ENCODE measurements at regions not wholly inside any gene's neighbourhood (a gene's known extent, or its start where the extent isn't known, plus 50 kb on each side); places are given as distances from the start of the nearest gene placed in this dataset.

DNA sequence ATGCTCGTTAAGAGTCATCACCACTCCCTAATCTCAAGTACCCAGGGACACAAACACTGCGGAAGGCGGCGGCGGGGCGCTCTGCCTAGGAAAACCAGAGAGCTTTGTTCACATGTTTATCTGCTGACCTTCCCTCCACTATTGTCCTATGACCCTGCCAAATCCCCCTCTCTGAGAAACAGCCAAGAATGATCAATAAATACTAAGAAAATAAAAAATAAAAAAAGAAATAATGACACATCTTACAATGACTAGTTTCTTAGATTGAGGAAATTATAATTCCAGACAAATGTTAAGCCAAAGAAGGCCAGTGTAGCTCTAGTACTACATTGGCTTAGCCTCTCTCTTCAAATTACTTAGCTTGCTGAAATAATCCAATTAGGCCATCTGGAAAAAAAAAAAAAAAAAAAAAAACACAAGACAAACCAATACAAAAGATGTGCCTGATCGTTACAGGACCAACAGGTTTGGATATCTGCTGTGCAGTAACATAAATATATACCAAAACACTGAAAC lies 58.0 kb downstream of the ANXA2R start:
- TF ChIP-seq EZH2 (IDR thresholded peaks at IDR 0.05; ENCODE audit: insufficient read depth, poor library complexity, severe bottlenecking) (no peak), EZH2phosphoT487 (IDR thresholded peaks at IDR 0.05; ENCODE audit: insufficient read depth, low read depth) (no peak)
